ENCODE measurements at regions not wholly inside any gene's neighbourhood (a gene's known extent, or its start where the extent isn't known, plus 50 kb on each side); places are given as distances from the start of the nearest gene placed in this dataset.

DNA sequence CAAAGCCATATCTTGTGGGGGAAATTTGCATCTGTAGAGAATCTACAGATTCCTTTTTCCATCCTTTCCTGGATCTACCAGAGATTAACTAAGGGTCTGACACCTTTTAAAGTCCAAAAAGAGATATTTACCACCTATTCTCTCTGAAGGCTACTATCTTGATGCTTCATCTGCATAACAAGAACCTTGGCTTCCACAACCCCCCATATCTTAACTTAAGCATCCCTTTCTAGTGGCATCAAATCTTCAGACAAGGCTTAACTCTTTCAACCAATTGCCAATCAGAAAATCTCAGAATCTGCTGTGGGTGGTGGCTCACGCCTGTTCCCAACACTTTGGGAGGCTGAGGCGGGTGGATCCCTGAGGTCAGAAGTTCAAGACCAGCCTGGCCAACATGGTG lies 74.3 kb upstream of the FICD start:
- TF ChIP-seq GATA3 (IDR thresholded peaks at IDR 0.05; ENCODE audit: low read depth, low read length) (no peak), GATA2 (IDR thresholded peaks at IDR 0.05; ENCODE audit: low read depth, low read length) (no peak)

DNA sequence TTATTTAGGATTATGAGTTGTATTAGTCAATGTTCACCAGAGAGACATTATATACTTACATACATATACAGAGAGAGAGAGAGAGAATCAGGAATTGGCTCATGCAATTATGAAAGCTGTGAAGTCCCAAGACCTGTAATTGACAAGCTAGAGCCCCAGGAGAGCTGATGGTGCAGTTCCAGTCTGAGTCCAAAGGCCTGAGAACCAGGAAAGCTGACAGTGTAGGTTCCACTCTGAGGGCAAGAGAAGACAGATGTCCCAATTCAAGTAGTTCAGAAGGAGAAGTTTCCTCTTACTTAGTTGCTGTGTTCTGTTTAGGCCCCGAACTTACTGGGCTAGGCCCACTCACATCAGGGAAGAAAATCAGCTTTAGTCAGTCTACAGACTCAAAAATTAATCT lies 76.4 kb upstream of the FICD start:
- no peak for TF ChIP-seq GATA2 (IDR thresholded peaks at IDR 0.05; ENCODE audit: low read depth, low read length)
- TF ChIP-seq GATA3 (IDR thresholded peaks at IDR 0.05; ENCODE audit: low read depth, low read length): no peak

DNA sequence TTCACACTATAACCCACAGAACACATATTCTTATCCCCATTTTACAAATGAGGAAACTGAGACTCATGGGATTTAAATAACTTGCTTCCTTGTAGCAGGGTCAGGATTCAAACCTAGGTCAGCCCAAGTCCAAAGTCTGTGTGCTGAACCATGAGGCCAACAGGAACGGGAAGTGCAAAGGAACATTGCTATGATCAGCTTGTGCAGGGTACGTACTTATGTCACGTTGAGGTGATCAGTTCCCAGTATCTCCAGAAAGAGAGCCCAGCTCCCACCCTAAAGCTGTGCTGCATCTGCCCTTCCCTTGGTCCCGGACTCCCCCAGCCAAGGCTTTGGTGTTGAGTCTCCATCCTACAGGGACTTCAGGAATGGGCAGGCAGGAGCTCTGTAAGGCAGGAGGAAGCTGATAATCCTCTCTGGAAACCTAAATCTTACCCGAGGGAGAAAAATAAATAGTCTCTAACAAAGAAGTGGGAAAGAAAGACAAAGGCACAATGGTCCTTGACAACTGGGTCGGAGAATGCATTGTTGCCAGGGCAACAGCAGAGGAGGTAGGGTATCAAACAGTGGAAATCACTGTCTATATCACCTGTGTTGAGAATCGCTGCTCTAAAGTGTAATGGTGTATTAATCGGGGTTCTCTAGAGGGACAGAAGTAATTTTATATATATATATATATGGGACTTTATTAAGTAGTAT lies 82.5 kb upstream of the FICD start:
- TF ChIP-seq GATA2 (IDR thresholded peaks at IDR 0.05; ENCODE audit: low read depth, low read length) (no peak), GATA3 (IDR thresholded peaks at IDR 0.05; ENCODE audit: low read depth, low read length) (no peak)

DNA sequence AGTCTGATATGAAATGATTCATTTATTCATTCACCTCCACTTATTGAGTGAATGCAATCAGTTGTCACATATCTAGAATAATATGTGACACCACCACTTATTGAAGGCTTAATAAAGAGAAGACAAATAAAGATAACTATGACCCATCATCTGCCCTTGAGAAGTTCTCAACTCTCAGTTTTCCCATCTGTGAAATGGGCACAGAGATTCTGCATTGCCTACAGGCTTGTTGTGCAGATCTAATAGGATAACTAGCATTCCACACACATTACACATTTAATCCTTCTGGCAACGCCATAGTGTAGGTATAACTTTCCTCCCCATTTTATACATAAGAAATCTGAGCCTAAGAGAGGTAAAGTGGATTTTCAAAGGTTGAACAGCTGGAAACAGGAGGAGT lies 84.2 kb upstream of the FICD start:
- TF ChIP-seq GATA3 (IDR thresholded peaks at IDR 0.05; ENCODE audit: low read depth, low read length): no peak
- TF ChIP-seq GATA2 (IDR thresholded peaks at IDR 0.05; ENCODE audit: low read depth, low read length): no peak

DNA sequence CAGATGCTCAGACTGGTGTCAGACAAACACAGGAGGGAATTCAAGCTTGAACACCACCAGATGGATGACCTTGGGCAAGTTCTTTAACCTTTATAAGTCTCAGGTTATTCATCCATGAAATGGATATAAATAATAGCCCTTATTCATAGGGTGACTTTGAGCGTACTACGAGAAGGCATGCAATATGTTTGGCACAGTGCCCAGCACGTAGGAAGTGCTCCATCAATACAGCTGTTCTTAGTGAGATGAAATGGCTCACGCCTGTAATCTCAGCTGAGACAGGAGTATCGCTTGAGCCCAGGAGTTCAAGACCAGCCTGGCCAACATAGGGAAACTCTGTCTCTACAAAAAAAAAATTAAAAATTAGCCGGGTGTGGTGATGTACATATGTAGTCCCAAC lies 84.8 kb upstream of the FICD start:
- TF ChIP-seq GATA2 (IDR thresholded peaks at IDR 0.05; ENCODE audit: low read depth, low read length) (no peak), GATA3 (IDR thresholded peaks at IDR 0.05; ENCODE audit: low read depth, low read length) (no peak)

DNA sequence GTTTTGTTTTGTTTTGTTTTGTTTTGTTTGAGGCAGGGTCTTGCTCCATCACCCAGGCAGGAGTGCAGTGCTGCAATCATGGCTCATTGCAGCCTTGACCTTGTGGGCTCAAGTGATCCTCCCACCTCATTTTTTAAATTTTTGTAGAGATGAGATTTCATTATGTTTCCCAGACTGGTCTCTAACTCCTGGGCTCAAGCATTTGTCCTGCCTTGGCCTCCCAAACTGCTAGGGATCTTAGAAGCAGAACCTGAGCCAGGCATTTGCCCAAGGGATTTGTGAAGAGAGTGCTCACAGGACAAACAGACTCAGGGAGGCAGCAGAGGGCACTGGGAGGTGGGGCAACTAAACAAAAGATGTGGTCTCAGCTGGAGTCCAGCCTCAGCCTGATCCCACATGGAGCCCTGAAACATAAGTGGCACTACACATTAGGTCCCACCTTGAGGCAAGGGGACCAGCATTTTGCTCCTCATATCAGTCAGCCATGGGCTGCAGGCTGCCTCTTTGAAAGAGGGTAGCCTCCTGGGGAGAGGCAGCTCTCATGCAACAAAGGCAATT lies 86.2 kb upstream of the CMKLR1 start:
- TF ChIP-seq GATA3 (IDR thresholded peaks at IDR 0.05; ENCODE audit: low read depth, low read length) (no peak), GATA2 (IDR thresholded peaks at IDR 0.05; ENCODE audit: low read depth, low read length) (no peak)

DNA sequence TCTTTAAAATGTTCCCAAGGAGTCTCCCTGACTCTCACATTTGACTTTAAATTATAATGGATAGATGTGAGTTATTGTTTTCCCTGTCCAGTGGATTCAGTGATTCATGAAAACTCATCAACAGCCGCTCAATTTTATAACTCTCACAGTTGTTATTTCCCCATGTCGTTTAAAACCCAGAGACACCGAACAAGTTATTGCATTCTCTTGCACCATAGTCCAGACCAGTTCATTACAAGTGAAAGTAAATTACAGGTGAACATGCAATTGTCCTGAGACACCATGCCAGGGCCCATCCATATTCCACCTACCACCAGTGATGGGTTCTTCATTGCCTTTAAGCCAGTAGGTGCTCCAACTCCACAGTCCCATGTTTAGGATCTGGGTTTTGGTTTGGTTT lies 85.7 kb upstream of the CMKLR1 start:
- no peak for TF ChIP-seq GATA3 (IDR thresholded peaks at IDR 0.05; ENCODE audit: low read depth, low read length)
- TF ChIP-seq GATA2 (IDR thresholded peaks at IDR 0.05; ENCODE audit: low read depth, low read length): no peak

DNA sequence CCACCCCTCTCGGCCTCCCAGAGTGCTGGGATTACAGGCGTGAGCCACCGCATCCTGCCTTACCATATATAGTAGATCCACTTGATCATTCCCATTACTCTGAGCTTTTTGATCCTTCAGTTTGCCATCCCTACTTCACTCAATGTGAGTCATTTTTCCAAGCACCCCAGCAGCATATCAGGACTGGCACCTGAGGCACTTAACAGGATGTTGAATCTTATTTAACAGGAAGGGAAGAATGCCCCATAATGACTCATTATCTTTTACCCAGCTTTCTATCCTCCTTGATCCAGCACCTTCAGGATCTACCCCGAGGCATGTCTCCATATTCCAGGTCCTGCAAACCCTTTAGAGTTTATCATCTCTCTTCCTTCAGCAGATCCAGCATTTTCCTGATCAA lies 84.9 kb upstream of the CMKLR1 start:
- no peak for TF ChIP-seq GATA2 (IDR thresholded peaks at IDR 0.05; ENCODE audit: low read depth, low read length)
- TF ChIP-seq GATA3 (IDR thresholded peaks at IDR 0.05; ENCODE audit: low read depth, low read length): no peak

DNA sequence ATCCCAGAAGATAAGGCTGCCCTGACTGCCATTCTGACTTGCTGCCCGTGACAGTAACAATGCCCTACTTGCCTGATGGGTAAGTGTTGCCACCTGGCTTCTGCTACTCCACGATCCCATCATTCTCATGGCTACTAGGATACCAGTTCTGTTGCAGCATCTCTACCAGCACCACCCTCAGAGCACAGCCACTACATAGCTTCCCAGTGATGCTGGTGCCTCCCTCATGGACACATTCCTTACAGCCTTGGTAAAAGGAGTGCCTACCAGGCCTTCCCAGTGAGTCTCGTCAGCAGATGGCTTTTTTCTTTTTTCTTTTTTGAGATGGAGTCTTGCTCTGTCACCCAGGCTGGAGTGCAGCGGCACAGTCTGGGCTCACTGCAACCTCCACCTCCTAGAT lies 84.4 kb upstream of the CMKLR1 start:
- TF ChIP-seq GATA3 (IDR thresholded peaks at IDR 0.05; ENCODE audit: low read depth, low read length) (no peak), GATA2 (IDR thresholded peaks at IDR 0.05; ENCODE audit: low read depth, low read length) (no peak)

DNA sequence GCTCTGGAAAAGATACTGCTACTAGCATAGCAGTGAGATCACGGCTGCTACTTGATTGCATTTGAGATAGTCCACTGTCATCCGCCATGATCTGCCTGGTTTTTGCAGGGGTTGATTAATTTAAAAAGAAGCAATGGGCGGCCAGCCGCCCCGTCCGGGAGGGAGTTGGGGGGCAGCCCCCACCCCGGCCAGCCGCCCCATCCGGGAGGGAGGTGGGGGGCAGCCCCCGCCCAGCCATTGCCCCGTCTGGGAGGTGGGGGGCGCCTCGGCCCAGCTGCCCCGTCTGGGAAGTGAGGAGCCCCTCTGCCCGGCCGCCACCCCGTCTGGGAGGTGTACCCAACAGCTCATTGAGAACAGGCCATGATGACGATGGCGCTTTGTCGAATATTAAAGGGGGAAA lies 81.3 kb upstream of the CMKLR1 start:
- TF ChIP-seq GATA3 (IDR thresholded peaks at IDR 0.05; ENCODE audit: low read depth, low read length) (peak; percentile 35; the same call in 1 of the 2 replicates), GATA2 (IDR thresholded peaks at IDR 0.05; ENCODE audit: low read depth, low read length) (peak; percentile 79)

DNA sequence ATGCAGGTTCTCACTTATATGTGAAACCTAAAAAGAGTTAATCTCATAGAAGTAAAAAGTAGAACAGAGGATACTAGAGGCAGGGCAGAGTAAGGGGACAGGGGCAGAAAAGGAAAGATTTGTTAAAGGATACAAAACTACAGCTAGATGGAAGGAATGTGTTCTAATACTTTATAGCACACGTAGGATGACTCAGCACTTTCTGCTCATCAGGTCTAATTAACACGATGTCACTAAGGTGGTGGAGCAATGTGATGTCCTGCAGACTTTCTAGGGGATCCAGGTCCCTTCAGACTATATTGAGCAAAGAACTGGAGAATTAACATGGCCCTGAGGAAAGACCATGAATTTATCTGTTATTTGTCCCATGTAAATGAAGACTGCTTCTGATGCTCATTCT lies 80.8 kb upstream of the CMKLR1 start:
- TF ChIP-seq GATA3 (IDR thresholded peaks at IDR 0.05; ENCODE audit: low read depth, low read length) (no peak), GATA2 (IDR thresholded peaks at IDR 0.05; ENCODE audit: low read depth, low read length) (no peak)

DNA sequence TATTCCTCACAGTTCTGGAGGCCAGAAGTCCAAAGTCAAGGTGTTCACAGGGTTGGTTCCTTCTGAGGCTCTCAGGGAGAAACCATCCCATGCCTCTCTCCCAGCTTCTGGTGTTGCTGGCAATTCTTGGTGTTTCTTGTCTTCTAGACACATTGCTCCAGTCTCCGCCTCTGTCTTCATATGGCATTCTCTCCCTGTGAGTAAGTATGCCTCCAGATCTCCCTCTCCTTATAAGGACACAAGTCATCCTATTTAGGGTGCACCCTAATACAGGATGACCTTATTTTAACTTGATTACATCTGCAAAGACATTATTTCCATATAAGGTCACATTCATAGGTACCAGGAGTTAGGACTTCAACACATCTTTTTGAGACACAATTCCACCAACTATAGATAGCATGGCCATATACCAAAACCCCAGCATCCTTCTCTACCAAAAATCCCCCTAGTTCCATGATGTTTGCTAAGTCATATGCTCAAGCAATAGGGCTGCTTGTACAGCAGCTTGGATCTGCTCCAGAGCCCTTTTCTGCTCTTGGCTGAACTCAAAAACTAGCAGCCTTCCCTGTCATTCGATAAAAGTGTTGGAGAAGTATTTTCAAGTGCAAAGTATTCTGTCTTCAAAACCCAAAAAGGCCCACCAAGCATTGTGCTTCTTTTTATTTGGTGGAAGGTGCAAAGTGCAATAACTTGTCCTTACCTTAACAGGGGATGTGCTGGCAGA lies 79.2 kb upstream of the CMKLR1 start:
- TF ChIP-seq GATA2 (IDR thresholded peaks at IDR 0.05; ENCODE audit: low read depth, low read length) (no peak), GATA3 (IDR thresholded peaks at IDR 0.05; ENCODE audit: low read depth, low read length) (no peak)

DNA sequence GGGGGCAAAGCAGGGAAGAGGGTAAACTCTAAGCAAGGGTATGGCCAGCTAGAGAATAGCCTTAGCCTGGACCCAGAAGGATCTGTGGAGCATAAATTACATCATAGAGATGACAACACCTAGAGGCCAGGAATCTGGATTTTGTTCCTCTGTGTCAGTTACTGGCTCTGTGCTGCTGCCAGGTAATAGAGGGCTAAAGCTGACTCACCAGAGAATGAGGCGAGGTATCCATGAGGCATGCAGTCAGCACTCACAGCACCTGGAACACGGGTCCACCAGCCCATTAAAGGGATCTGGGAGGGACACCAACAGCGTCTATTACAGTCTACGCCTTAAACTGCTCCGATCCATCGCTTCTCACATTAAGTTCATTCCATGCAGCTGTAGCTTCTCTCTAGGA lies 74.9 kb upstream of the CMKLR1 start:
- TF ChIP-seq GATA3 (IDR thresholded peaks at IDR 0.05; ENCODE audit: low read depth, low read length) (no peak), GATA2 (IDR thresholded peaks at IDR 0.05; ENCODE audit: low read depth, low read length) (no peak)

DNA sequence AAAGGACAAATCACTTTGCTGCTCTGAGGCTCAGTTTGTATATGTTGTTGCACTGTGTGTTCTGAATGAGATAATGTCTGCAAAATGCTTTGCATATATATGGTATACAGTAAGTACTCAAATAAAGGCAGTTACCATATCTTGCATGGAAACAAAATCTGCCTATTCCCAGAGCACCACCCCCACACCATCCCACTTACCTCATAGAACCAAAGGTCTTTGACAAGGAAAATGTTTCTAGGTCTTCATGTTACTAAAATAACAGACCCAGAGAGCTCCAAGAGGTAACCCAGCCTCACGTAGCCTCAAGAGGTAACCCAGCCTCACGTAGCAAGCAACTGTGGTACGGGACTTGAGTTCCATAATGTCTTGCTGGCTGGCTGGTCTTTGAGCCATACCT lies 71.6 kb upstream of the CMKLR1 start:
- no peak for TF ChIP-seq GATA2 (IDR thresholded peaks at IDR 0.05; ENCODE audit: low read depth, low read length)
- TF ChIP-seq GATA3 (IDR thresholded peaks at IDR 0.05; ENCODE audit: low read depth, low read length): no peak

DNA sequence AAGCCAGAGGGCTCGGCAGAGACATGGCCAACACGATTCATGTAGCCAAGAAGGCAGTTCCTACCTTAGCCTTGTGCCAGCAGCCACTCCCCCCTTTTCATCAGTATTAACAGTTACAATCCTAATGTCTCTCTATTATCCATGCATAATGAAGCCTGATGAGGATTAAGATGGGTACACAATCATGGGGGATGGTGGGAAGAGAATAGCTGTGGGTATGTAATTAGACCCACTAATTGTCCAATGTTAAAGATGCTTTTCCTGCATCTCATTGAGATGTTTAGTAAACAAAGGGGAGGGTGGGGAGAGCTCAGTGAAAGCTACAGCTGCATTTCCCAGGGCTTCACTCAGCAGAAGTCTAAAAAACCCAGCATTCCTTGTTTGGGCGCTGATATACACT lies 70.4 kb upstream of the CMKLR1 start:
- TF ChIP-seq GATA3 (IDR thresholded peaks at IDR 0.05; ENCODE audit: low read depth, low read length) (no peak), GATA2 (IDR thresholded peaks at IDR 0.05; ENCODE audit: low read depth, low read length) (no peak)

All from SH-SY5Y (cell line).